RWPE2 (cell line): ENCODE measurements at regions not wholly inside any gene's neighbourhood (a gene's known extent, or its start where the extent isn't known, plus 50 kb on each side); places are given as distances from the start of the nearest gene placed in this dataset.
A peak's percentile ranks its signal among the peaks of the same experiment; 100 is the strongest.

Experiments used
- ATAC-seq: fragments of 200-7000 bp; cut with Tn5 transposase; 3 replicates; pipeline ENCODE4 v1.9.1; 2021; ENCODE audit warnings: low read depth
- DNase-seq: peaks from one replicate; pipeline ENCODE4 v3.0.0-alpha.2; 2020; ENCODE audit warnings: low spot score
- H3K27ac ChIP-seq: fragments of 450-650 bp; 2 replicates; pipeline ENCODE4 v1.5.1; 2017; ENCODE audit warnings: mild to moderate bottlenecking; ENCODE audit not compliant: poor library complexity, severe bottlenecking
- H3K27me3 ChIP-seq: fragments of 250-450 bp; sonication (Bioruptor Pico); 2 replicates; pipeline ENCODE4 v1.5.1; 2021; ENCODE audit warnings: mild to moderate bottlenecking, moderate library complexity; ENCODE audit not compliant: insufficient read depth, poor library complexity, severe bottlenecking
- H3K36me3 ChIP-seq: fragments of 250-450 bp; sonication (Bioruptor Pico); 2 replicates; pipeline ENCODE4 v1.5.1; 2020; ENCODE audit warnings: low read depth, mild to moderate bottlenecking, moderate library complexity
- H3K4me1 ChIP-seq: fragments of 250-450 bp; sonication (Bioruptor Pico); 2 replicates; pipeline ENCODE4 v1.5.1; 2021; ENCODE audit warnings: mild to moderate bottlenecking, moderate library complexity; ENCODE audit not compliant: insufficient read depth, poor library complexity, severe bottlenecking
- H3K4me3 ChIP-seq: fragments of 250-450 bp; sonication (Bioruptor Pico); 2 replicates; pipeline ENCODE4 v1.5.1; 2021; ENCODE audit warnings: mild to moderate bottlenecking, moderate library complexity; ENCODE audit not compliant: severe bottlenecking
- H3K9me3 ChIP-seq: fragments of 250-450 bp; sonication (Bioruptor Pico); 2 replicates; pipeline ENCODE4 v1.5.1; 2021; ENCODE audit warnings: mild to moderate bottlenecking, moderate library complexity; ENCODE audit not compliant: severe bottlenecking
- CTCF ChIP-seq: fragments of 450-650 bp; IDR thresholded peaks from one replicate; pipeline ENCODE4 v1.5.1; 2017; ENCODE audit warnings: mild to moderate bottlenecking, moderate library complexity; ENCODE audit not compliant: poor library complexity, severe bottlenecking

- Histone ChIP-seq H3K4me3 (no peak overlapping the region), H3K36me3 (no peaks in the 10 kb centered on the region), H3K27ac (no peak overlapping the region), H3K4me1 (no peaks in the 10 kb centered on the region), H3K27me3 (no peaks in the 10 kb centered on the region), H3K9me3 (no peaks in the 10 kb centered on the region)
- TF ChIP-seq CTCF: no peak
- DNase-seq: no peak
- no peak for ATAC-seq
Observed at GRCh38 chr20:52895235-52895634, 76.9 kb upstream of the TSHZ2 start.

- Histone ChIP-seq H3K36me3 (no peaks in the 10 kb centered on the region), H3K27me3 (no peaks in the 10 kb centered on the region), H3K27ac (no peak overlapping the region), H3K4me1 (peaks cover 5% of the 10 kb centered on the region), H3K4me3 (no peak overlapping the region), H3K9me3 (no peaks in the 10 kb centered on the region)
- ATAC-seq (no peak), DNase-seq (no peak)
- no peak for TF ChIP-seq CTCF
Observed at GRCh38 chr20:52893498-52893897, 78.7 kb upstream of the TSHZ2 start.

- no peak overlapping the region for H3K4me3 ChIP-seq
- DNase-seq (no peak), ATAC-seq (no peak)
- no peaks in the 10 kb centered on the region for H3K27me3 ChIP-seq
- peaks cover 14% of the 10 kb centered on the region for H3K4me1 ChIP-seq
- no peaks in the 10 kb centered on the region for H3K36me3 ChIP-seq
- no peak for TF ChIP-seq CTCF
- H3K27ac ChIP-seq: no peak overlapping the region
- no peaks in the 10 kb centered on the region for H3K9me3 ChIP-seq
Observed at GRCh38 chr20:52892023-52892422, 80.1 kb upstream of the TSHZ2 start.

GRCh38 chr20:52890130-52890529 lies 82.0 kb upstream of the TSHZ2 start:
- no peak for TF ChIP-seq CTCF
- no peak for DNase-seq
- no peaks in the 10 kb centered on the region for H3K9me3 ChIP-seq
- H3K27ac ChIP-seq: no peak overlapping the region
- ATAC-seq: no peak
- peaks cover 14% of the 10 kb centered on the region for H3K4me1 ChIP-seq
- no peaks in the 10 kb centered on the region for H3K36me3 ChIP-seq
- no peak overlapping the region for H3K4me3 ChIP-seq
- H3K27me3 ChIP-seq: no peaks in the 10 kb centered on the region

- peaks cover 14% of the 10 kb centered on the region for H3K4me1 ChIP-seq
- no peak overlapping the region for H3K4me3 ChIP-seq
- H3K27me3 ChIP-seq: no peaks in the 10 kb centered on the region
- DNase-seq: no peak
- peak; percentile 74 for ATAC-seq
- no peaks in the 10 kb centered on the region for H3K9me3 ChIP-seq
- no peak for TF ChIP-seq CTCF
- no peaks in the 10 kb centered on the region for H3K36me3 ChIP-seq
- no peak overlapping the region for H3K27ac ChIP-seq
Observed at GRCh38 chr20:52889225-52889624, 82.9 kb upstream of the TSHZ2 start.
